Head of caudate nucleus (tissue), 42 donors: ENCODE measurements at regions not wholly inside any gene's neighbourhood (a gene's known extent, or its start where the extent isn't known, plus 50 kb on each side); places are given as distances from the start of the nearest gene placed in this dataset.
"Not testable (repeated sequence)": the region's sequence is repeated elsewhere in the genome, so short reads cannot be mapped to it uniquely, and the experiment has no call there.

Source experiments
- DNase-seq, 42 donors: peaks; one replicate each; pipeline versions ENCODE4 v3.0.0 to v3.0.0-alpha.2; 2020 to 2021; ENCODE audit warnings: mixed read lengths in 7 of 42
- intact Hi-C: fragments of 100-400 bp; cut with DNase I; formaldehyde crosslinking; loops from one replicate; pipeline ENCODE4 v1.15.0; 2022

GRCh38 chr2:58432491-58433170, 191.5 kb upstream of the FANCL start:
- DNase-seq: no peak
- intact Hi-C loops: loop anchor here (10.0 kb wide), 1 partner anchor 528 kb away; no protein-coding TSS in a partner anchor

- intact Hi-C loops: loop anchor here (5.0 to 10.0 kb wide), 2 partner anchors 187 to 674 kb away; partner anchors contain the start of gene FANCL
- DNase-seq: peak in 40 of 42 donors; percentile 11 to 70 (median 39)
Observed at GRCh38 chr2:58429014-58429875, 188.1 kb upstream of the FANCL start.

GRCh38 chr2:58428096-58429013, 187.2 kb upstream of the FANCL start:
- intact Hi-C loops: loop anchor here (5.0 to 10.0 kb wide), 2 partner anchors 186 to 674 kb away; partner anchors contain the start of gene FANCL
- peak; percentile 48 to 85 (median 76) for DNase-seq

GRCh38 chr2:58427572-58428095, 186.5 kb upstream of the FANCL start:
- intact Hi-C loops: loop anchor here (5.0 to 10.0 kb wide), 2 partner anchors 185 to 673 kb away; partner anchors contain the start of gene FANCL
- DNase-seq: peak; percentile 58 to 89 (median 78)

GRCh38 chr2:58425368-58425767, 184.2 kb upstream of the FANCL start:
- intact Hi-C loops: loop anchor here (5.0 to 10.0 kb wide), 2 partner anchors 183 to 671 kb away; partner anchors contain the start of gene FANCL
- DNase-seq: peak in 21 of 42 donors; percentile 7 to 55 (median 27)

- intact Hi-C loops: loop anchor here (10.0 kb wide), 1 partner anchor 665 kb away; no protein-coding TSS in a partner anchor
- no peak for DNase-seq
Observed at GRCh38 chr2:58419983-58420382, 178.9 kb upstream of the FANCL start.

GRCh38 chr2:58416696-58417095, 175.6 kb upstream of the FANCL start:
- no peak for DNase-seq
- intact Hi-C loops: no loop called here

GRCh38 chr2:58414506-58414905, 173.4 kb upstream of the FANCL start:
- no peak for DNase-seq
- intact Hi-C loops: no loop called here

- no peak for DNase-seq
- intact Hi-C loops: no loop called here
Observed at GRCh38 chr2:58410549-58410948, 169.4 kb upstream of the FANCL start.

- intact Hi-C loops: no loop called here
- no peak for DNase-seq
Observed at GRCh38 chr2:58407487-58407886, 166.4 kb upstream of the FANCL start.

- DNase-seq: no peak
- intact Hi-C loops: no loop called here
Observed at GRCh38 chr2:58405341-58405740, 164.2 kb upstream of the FANCL start.

- DNase-seq: no peak
- intact Hi-C loops: no loop called here
Observed at GRCh38 chr2:58401936-58402335, 160.8 kb upstream of the FANCL start.

- intact Hi-C loops: no loop called here
- no peak for DNase-seq
Observed at GRCh38 chr2:58398406-58398805, 157.3 kb upstream of the FANCL start.

GRCh38 chr2:58387701-58388100, 146.6 kb upstream of the FANCL start:
- no peak for DNase-seq
- intact Hi-C loops: no loop called here

GRCh38 chr2:58386904-58387303, 145.8 kb upstream of the FANCL start:
- intact Hi-C loops, DNase-seq: not testable (repeated sequence)

GRCh38 chr2:58378152-58378551, 137.0 kb upstream of the FANCL start:
- intact Hi-C loops: no loop called here

GRCh38 chr2:58377181-58377580, 136.1 kb upstream of the FANCL start:
- intact Hi-C loops: no loop called here

More at GRCh38 chr2:58378152-58378551, 137.0 kb upstream of the FANCL start:
- no peak for DNase-seq

GRCh38 chr2:58376592-58376991, 135.5 kb upstream of the FANCL start:
- intact Hi-C loops: no loop called here
- no peak for DNase-seq

More at GRCh38 chr2:58377181-58377580, 136.1 kb upstream of the FANCL start:
- DNase-seq: no peak

GRCh38 chr2:58369594-58369993, 128.5 kb upstream of the FANCL start:
- no peak for DNase-seq
- intact Hi-C loops: no loop called here
